HG02840 (cell line): ENCODE measurements at regions not wholly inside any gene's neighbourhood (a gene's known extent, or its start where the extent isn't known, plus 50 kb on each side); places are given as distances from the start of the nearest gene placed in this dataset.
"Not testable (repeated sequence)": the region's sequence is repeated elsewhere in the genome, so short reads cannot be mapped to it uniquely, and the experiment has no call there.

Experiments used
- ATAC-seq: cut with Tn5 transposase; IDR thresholded peaks from one replicate; pipeline ENCODE4 v1.9.1; 2021; ENCODE audit warnings: mild to moderate bottlenecking, moderate library complexity, moderate number of reproducible peaks; ENCODE audit not compliant: unreplicated experiment, low FRiP score

GRCh38 chr10:32143302-32143847, 87.2 kb upstream of the KIF5B start:
- no peak for ATAC-seq

- ATAC-seq: no peak
These were observed 86.4 kb upstream of the KIF5B start for GRCh38 chr10:32142646-32143045.

GRCh38 chr10:32141018-32141807, 85.0 kb upstream of the KIF5B start:
- no peak for ATAC-seq

- ATAC-seq: no peak
These were observed 84.2 kb upstream of the KIF5B start for GRCh38 chr10:32140403-32140802.

GRCh38 chr10:32139223-32140073, 83.2 kb upstream of the KIF5B start:
- ATAC-seq: no peak

- not testable (repeated sequence) for ATAC-seq
These were observed 80.7 kb upstream of the KIF5B start for GRCh38 chr10:32136927-32137326.

- ATAC-seq: not testable (repeated sequence)
These were observed 79.6 kb upstream of the KIF5B start for GRCh38 chr10:32135796-32136195.

GRCh38 chr10:32132357-32132946, 76.2 kb upstream of the KIF5B start:
- ATAC-seq: no peak

GRCh38 chr10:32131388-32131787, 75.2 kb upstream of the KIF5B start:
- no peak for ATAC-seq

GRCh38 chr10:32130788-32131187, 74.6 kb upstream of the KIF5B start:
- no peak for ATAC-seq

GRCh38 chr10:32125023-32125422, 68.8 kb upstream of the KIF5B start:
- no peak for ATAC-seq

- no peak for ATAC-seq
These were observed 66.8 kb upstream of the KIF5B start for GRCh38 chr10:32123021-32123420.

GRCh38 chr10:32121648-32122047, 65.4 kb upstream of the KIF5B start:
- ATAC-seq: no peak

GRCh38 chr10:32120147-32120546, 63.9 kb upstream of the KIF5B start:
- ATAC-seq: no peak

- ATAC-seq: no peak
These were observed 58.3 kb upstream of the KIF5B start for GRCh38 chr10:32114508-32114907.

- ATAC-seq: no peak
These were observed 55.8 kb upstream of the KIF5B start for GRCh38 chr10:32112055-32112454.

GRCh38 chr10:32111585-32111984, 55.4 kb upstream of the KIF5B start:
- ATAC-seq: no peak

- no peak for ATAC-seq
These were observed 54.6 kb upstream of the KIF5B start for GRCh38 chr10:32110790-32111189.

- no peak for ATAC-seq
These were observed 53.4 kb upstream of the KIF5B start for GRCh38 chr10:32109603-32110002.
